Activated CD8-positive, alpha-beta memory T cell treated with anti-CD3 and anti-CD28 coated beads, Interleukin-2, amount 10 ng/mL, durations not matched to agents 7 days and 5 days (primary cell): ENCODE measurements at regions not wholly inside any gene's neighbourhood (a gene's known extent, or its start where the extent isn't known, plus 50 kb on each side); places are given as distances from the start of the nearest gene placed in this dataset.
"Not testable (repeated sequence)": the region's sequence is repeated elsewhere in the genome, so short reads cannot be mapped to it uniquely, and the experiment has no call there.

ENCODE experiments used
- ATAC-seq: fragments of 150-1000 bp; cut with Tn5 transposase; one replicate; pipeline ENCODE4 v1.10.0; 2021; ENCODE audit warnings: moderate library complexity
- CTCF ChIA-PET: fragments of 350-600 bp; sonication (Branson Sonifier 250); formaldehyde crosslinking; loops from one replicate; lab custom pipeline; 2021; ENCODE audit warnings: antibody characterized with exemption; lab: Charles Lee
- DNase-seq: peaks from one replicate; pipeline ENCODE4 v3.0.0-alpha.2; 2020
- H3K27ac Mint-ChIP-seq: one replicate; pipeline ENCODE4 v1.8.0; 2021; ENCODE audit warnings: mild to moderate bottlenecking, mixed read lengths
- H3K27me3 Mint-ChIP-seq: one replicate; pipeline ENCODE4 v1.8.0; 2021; ENCODE audit warnings: mixed read lengths
- H3K36me3 Mint-ChIP-seq: one replicate; pipeline ENCODE4 v1.8.0; 2021; ENCODE audit warnings: mild to moderate bottlenecking, mixed read lengths
- H3K4me1 Mint-ChIP-seq: one replicate; pipeline ENCODE4 v1.8.0; 2021; ENCODE audit warnings: mixed read lengths
- H3K4me3 Mint-ChIP-seq: one replicate; pipeline ENCODE4 v1.8.0; 2021; ENCODE audit warnings: mild to moderate bottlenecking, moderate library complexity, mixed read lengths
- H3K9me3 Mint-ChIP-seq: one replicate; pipeline ENCODE4 v1.8.0; 2022; ENCODE audit warnings: low read depth, mixed read lengths

DNA sequence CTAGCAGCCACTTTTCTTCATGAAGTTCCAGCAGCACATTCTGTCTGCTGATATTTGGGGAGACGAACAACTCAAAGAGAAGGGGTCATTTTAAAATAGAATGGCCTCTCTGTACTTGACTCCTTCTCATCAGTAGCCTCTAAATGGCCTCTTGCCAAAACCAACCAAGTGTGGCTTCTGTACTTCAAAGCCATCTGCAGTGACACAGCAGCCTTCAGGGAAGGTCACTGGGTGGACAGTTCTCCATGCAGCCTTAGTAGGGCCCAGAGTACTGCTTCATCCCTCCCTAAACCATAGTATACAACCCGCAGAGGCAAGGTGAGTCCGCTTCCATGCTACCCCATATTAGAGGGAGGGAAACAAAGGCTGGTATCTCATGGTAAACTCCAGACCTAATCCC, 249.2 kb upstream of the NBPF12 start:
- H3K4me1 Mint-ChIP-seq, ATAC-seq, H3K9me3 Mint-ChIP-seq, CTCF ChIA-PET, H3K4me3 Mint-ChIP-seq, H3K27me3 Mint-ChIP-seq, DNase-seq, H3K36me3 Mint-ChIP-seq, H3K27ac Mint-ChIP-seq: not testable (repeated sequence)

GRCh38 chr1:146686777-146687366, 251.3 kb upstream of the NBPF12 start:
- H3K4me3 Mint-ChIP-seq, H3K4me1 Mint-ChIP-seq, ATAC-seq, DNase-seq, H3K27ac Mint-ChIP-seq, CTCF ChIA-PET, H3K36me3 Mint-ChIP-seq, H3K9me3 Mint-ChIP-seq, H3K27me3 Mint-ChIP-seq: not testable (repeated sequence)

GRCh38 chr1:146683126-146683429, 255.0 kb upstream of the NBPF12 start:
- H3K4me3 Mint-ChIP-seq, H3K27me3 Mint-ChIP-seq, ATAC-seq, H3K9me3 Mint-ChIP-seq, CTCF ChIA-PET, DNase-seq, H3K4me1 Mint-ChIP-seq, H3K36me3 Mint-ChIP-seq, H3K27ac Mint-ChIP-seq: not testable (repeated sequence)

GRCh38 chr1:146682227-146683125, 255.6 kb upstream of the NBPF12 start:
- not testable (repeated sequence) for H3K4me3 Mint-ChIP-seq, H3K27ac Mint-ChIP-seq

DNA sequence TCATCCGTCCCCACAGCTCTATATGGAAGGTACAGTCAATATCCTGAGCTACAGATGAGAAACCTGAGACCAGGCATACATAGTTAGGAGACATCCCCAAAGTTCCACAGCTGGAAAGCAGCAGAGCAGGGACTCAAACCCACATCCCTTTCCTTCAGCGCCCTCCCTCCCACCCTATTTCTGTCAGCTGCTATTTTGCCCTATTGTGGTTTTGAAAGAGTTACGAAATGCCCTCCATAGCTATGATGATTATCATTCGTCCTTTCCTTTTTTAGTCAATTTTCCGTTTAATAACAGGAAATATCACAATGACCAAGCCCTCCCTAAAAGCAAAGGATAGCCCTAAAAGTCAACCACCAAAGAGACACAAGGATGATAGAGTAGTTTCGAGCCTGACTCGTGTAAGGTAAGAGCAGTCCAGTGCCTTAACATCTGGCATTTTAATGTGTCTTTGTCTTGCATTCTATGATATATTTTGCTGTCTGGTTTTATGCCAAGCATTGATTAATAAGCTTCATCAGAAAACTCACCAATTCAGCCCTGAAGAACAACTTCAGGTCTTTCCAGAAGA, 264.3 kb upstream of the NBPF12 start:
- H3K4me1 Mint-ChIP-seq, DNase-seq, H3K27me3 Mint-ChIP-seq, H3K9me3 Mint-ChIP-seq, H3K4me3 Mint-ChIP-seq, ATAC-seq, H3K36me3 Mint-ChIP-seq, H3K27ac Mint-ChIP-seq, CTCF ChIA-PET: not testable (repeated sequence)

More at GRCh38 chr1:146682227-146683125, 255.6 kb upstream of the NBPF12 start:
- ATAC-seq, H3K9me3 Mint-ChIP-seq, CTCF ChIA-PET, H3K27me3 Mint-ChIP-seq, DNase-seq, H3K36me3 Mint-ChIP-seq, H3K4me1 Mint-ChIP-seq: not testable (repeated sequence)

GRCh38 chr1:146672608-146673007, 265.5 kb upstream of the NBPF12 start:
- CTCF ChIA-PET, ATAC-seq, H3K9me3 Mint-ChIP-seq, H3K27me3 Mint-ChIP-seq, H3K4me3 Mint-ChIP-seq, H3K4me1 Mint-ChIP-seq, DNase-seq, H3K27ac Mint-ChIP-seq, H3K36me3 Mint-ChIP-seq: not testable (repeated sequence)

GRCh38 chr1:146671588-146671987, 266.5 kb upstream of the NBPF12 start:
- ATAC-seq, DNase-seq, H3K4me1 Mint-ChIP-seq, H3K27me3 Mint-ChIP-seq, H3K27ac Mint-ChIP-seq, H3K36me3 Mint-ChIP-seq, CTCF ChIA-PET, H3K9me3 Mint-ChIP-seq, H3K4me3 Mint-ChIP-seq: not testable (repeated sequence)

- CTCF ChIA-PET, ATAC-seq, H3K27me3 Mint-ChIP-seq, H3K9me3 Mint-ChIP-seq, H3K4me3 Mint-ChIP-seq, H3K36me3 Mint-ChIP-seq, DNase-seq, H3K27ac Mint-ChIP-seq, H3K4me1 Mint-ChIP-seq: not testable (repeated sequence)
Observed at GRCh38 chr1:146670832-146671566, 267.1 kb upstream of the NBPF12 start.

- H3K4me3 Mint-ChIP-seq, H3K9me3 Mint-ChIP-seq, H3K4me1 Mint-ChIP-seq, CTCF ChIA-PET, ATAC-seq, DNase-seq, H3K27me3 Mint-ChIP-seq, H3K27ac Mint-ChIP-seq, H3K36me3 Mint-ChIP-seq: not testable (repeated sequence)
Observed at GRCh38 chr1:146666275-146666674, 271.8 kb upstream of the NBPF12 start.

DNA sequence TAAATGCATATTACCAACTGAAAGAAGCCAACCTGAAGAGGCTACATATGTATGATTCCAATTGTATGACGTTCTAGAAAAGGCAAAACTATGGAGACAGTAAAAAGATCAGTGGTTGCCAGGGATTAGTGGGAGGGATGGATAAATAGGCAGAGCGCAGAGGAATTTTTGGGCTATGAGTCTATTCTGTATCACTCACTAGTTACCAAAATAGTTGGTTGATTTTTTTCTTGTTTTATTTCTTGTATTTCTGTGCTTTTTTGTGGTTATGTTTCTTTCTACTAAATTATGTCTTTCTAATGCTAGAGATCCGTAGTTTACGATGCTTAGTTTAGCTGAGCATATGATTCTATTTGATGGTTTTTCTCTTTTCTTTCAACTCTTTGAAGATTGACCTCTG, 277.9 kb upstream of the NBPF12 start:
- CTCF ChIA-PET, H3K9me3 Mint-ChIP-seq, DNase-seq: not testable (repeated sequence)

GRCh38 chr1:146656356-146657060, 281.6 kb upstream of the NBPF12 start:
- H3K36me3 Mint-ChIP-seq, H3K27me3 Mint-ChIP-seq, H3K4me3 Mint-ChIP-seq, CTCF ChIA-PET, H3K4me1 Mint-ChIP-seq, DNase-seq, H3K27ac Mint-ChIP-seq, H3K9me3 Mint-ChIP-seq, ATAC-seq: not testable (repeated sequence)

More for the DNA sequence above, 277.9 kb upstream of the NBPF12 start:
- H3K4me3 Mint-ChIP-seq, H3K36me3 Mint-ChIP-seq, H3K4me1 Mint-ChIP-seq, H3K27me3 Mint-ChIP-seq, H3K27ac Mint-ChIP-seq, ATAC-seq: not testable (repeated sequence)

GRCh38 chr1:146654763-146655162, 283.4 kb upstream of the NBPF12 start:
- DNase-seq, CTCF ChIA-PET: not testable (repeated sequence)

DNA sequence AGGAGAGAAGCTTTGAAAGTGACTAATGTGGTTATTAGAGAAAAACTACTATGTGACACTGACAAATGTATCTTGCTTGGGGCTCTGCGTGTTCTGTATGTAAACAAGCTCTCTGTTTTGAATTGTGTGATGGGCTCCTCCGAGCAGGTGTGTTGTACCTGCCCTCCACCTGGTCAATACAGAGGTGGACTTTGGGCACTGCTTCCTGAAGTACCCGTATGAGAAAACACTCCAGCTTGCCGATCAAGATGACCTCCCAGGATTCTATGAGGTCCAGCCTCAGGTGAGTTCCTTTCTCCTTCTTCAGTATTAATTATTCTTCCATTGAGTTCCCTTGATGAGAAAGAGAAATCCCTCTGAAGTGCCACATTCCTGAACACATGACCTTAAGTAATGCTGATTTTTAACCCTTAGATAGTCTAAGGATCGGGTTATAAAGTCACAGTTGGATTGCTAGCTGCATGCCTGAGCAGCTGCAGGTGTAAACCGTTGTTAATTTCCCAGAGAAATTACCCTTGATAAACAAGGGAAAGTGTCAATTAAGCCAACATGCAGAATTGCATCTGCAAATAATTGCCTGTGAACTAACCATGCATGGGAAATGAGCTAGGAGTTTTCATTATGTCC, 292.0 kb upstream of the NBPF12 start:
- ATAC-seq: not testable (repeated sequence)

More at GRCh38 chr1:146654763-146655162, 283.4 kb upstream of the NBPF12 start:
- ATAC-seq, H3K4me1 Mint-ChIP-seq, H3K36me3 Mint-ChIP-seq, H3K27me3 Mint-ChIP-seq, H3K27ac Mint-ChIP-seq, H3K4me3 Mint-ChIP-seq, H3K9me3 Mint-ChIP-seq: not testable (repeated sequence)

More for the DNA sequence above, 292.0 kb upstream of the NBPF12 start:
- CTCF ChIA-PET, DNase-seq, H3K27ac Mint-ChIP-seq, H3K27me3 Mint-ChIP-seq, H3K36me3 Mint-ChIP-seq, H3K4me1 Mint-ChIP-seq, H3K4me3 Mint-ChIP-seq, H3K9me3 Mint-ChIP-seq: not testable (repeated sequence)
